ENCODE measurements at regions not wholly inside any gene's neighbourhood (a gene's known extent, or its start where the extent isn't known, plus 50 kb on each side); places are given as distances from the start of the nearest gene placed in this dataset.
"Not testable (repeated sequence)": the region's sequence is repeated elsewhere in the genome, so short reads cannot be mapped to it uniquely, and the experiment has no call there.

GRCh38 chr2:16350211-16350610 lies 315.4 kb downstream of the CYRIA start:
- H3K4me3 ChIP-seq (ENCODE audit: low read depth, low read length): no peak overlapping the region
- DNase-seq (ENCODE audit: low read depth): no peak
- no peak for TF ChIP-seq CTCF (IDR thresholded peaks at IDR 0.05; ENCODE audit: insufficient read depth, low read length)

- no peak overlapping the region for H3K4me3 ChIP-seq (ENCODE audit: low read depth, low read length)
- DNase-seq (ENCODE audit: low read depth): no peak
- TF ChIP-seq CTCF (IDR thresholded peaks at IDR 0.05; ENCODE audit: insufficient read depth, low read length): no peak
These were observed 315.8 kb downstream of the CYRIA start for GRCh38 chr2:16349811-16350210.

GRCh38 chr2:16348821-16349515 lies 316.7 kb downstream of the CYRIA start:
- TF ChIP-seq CTCF (IDR thresholded peaks at IDR 0.05; ENCODE audit: insufficient read depth, low read length): no peak
- no peak for DNase-seq (ENCODE audit: low read depth)
- H3K4me3 ChIP-seq (ENCODE audit: low read depth, low read length): no peak overlapping the region

- no peak overlapping the region for H3K4me3 ChIP-seq (ENCODE audit: low read depth, low read length)
- TF ChIP-seq CTCF (IDR thresholded peaks at IDR 0.05; ENCODE audit: insufficient read depth, low read length): no peak
- no peak for DNase-seq (ENCODE audit: low read depth)
These were observed 319.0 kb downstream of the CYRIA start for GRCh38 chr2:16346671-16347070.

GRCh38 chr2:16345231-16345630 lies 320.4 kb downstream of the CYRIA start:
- H3K4me3 ChIP-seq (ENCODE audit: low read depth, low read length); DNase-seq (ENCODE audit: low read depth): not testable (repeated sequence)

- no peak overlapping the region for H3K4me3 ChIP-seq (ENCODE audit: low read depth, low read length)
- no peak for TF ChIP-seq CTCF (IDR thresholded peaks at IDR 0.05; ENCODE audit: insufficient read depth, low read length)
- DNase-seq (ENCODE audit: low read depth): no peak
These were observed 326.4 kb downstream of the CYRIA start for GRCh38 chr2:16339206-16339605.

GRCh38 chr2:16338026-16338425 lies 327.6 kb downstream of the CYRIA start:
- no peak for DNase-seq (ENCODE audit: low read depth)
- TF ChIP-seq CTCF (IDR thresholded peaks at IDR 0.05; ENCODE audit: insufficient read depth, low read length): no peak
- H3K4me3 ChIP-seq (ENCODE audit: low read depth, low read length): no peak overlapping the region

Data from fibroblast of the aortic adventitia (primary cell).